Forelimb muscle (tissue), 1 donor: ENCODE measurements at regions not wholly inside any gene's neighbourhood (a gene's known extent, or its start where the extent isn't known, plus 50 kb on each side); places are given as distances from the start of the nearest gene placed in this dataset.

Experiments used
- DNase-seq: peaks from one replicate; pipeline ENCODE4 v3.0.0-alpha.2; 2013; ENCODE audit warnings: low read depth

GRCh38 chr11:122319691-122320620, 203.9 kb upstream of the BLID start:
- DNase-seq, result no peak

DNA sequence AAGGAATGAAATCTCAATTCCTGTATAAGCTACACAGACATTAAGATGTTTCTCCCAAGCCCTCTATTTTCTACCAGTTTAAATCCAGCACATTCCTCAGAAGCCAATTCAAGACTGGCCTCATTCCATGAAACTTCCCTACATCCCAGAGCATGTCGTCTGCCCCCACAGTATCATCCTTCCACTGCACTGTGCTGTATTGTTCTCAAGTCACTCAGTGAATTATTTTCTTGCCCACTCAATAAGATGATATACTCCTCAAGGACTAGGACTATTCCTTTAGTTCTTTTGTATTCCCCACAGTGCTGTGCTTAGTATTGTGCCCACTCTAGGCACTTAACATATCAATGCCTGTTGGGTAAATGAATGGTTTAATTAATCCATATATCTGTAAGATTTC, 203.1 kb upstream of the BLID start:
- no peak for DNase-seq

- DNase-seq, result no peak
These were observed 201.3 kb upstream of the BLID start for GRCh38 chr11:122317305-122317704.

DNA sequence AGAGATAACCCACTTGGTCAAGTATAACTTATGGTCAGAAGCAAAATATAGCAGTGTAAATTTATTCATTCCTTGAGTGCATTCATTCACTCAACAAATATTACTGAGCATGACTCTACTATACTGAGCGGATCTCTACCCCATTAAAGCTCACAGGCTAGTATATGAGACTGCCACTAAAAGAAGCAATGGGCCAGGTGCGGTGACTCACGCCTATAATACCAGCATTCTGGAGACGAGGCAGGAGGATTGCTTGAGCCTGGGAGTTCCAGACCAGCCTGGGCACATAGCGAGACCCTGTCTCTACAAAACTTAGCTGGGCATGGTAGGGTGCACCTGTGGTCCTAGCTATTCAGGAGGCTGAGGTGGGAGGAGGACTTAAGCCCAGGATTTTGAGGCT, 197.6 kb upstream of the BLID start:
- DNase-seq, result no peak

- no peak for DNase-seq
These were observed 195.3 kb upstream of the BLID start for GRCh38 chr11:122311216-122311755.

DNA sequence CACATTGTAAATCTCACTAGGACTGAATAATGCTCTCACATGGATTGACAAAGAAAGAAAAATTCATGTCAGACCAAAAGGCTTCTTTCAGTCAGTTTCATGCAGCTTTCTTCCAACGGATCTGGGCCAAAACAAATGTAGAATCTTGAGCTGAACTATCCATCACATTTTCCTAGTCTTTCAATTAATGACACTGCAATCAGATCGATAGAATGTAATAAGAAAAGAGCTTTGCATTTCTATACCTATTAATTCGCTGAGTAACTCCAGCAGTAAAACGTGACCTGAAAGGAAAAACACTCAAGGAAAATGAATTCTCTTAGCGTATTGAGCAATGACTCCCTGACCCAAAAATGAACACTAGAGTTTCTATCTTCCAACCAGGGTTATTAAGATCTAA, 194.8 kb upstream of the BLID start:
- no peak for DNase-seq

- no peak for DNase-seq
These were observed 193.4 kb upstream of the BLID start for GRCh38 chr11:122309262-122309925.

- DNase-seq, result no peak
These were observed 192.2 kb upstream of the BLID start for GRCh38 chr11:122308226-122308625.

DNA sequence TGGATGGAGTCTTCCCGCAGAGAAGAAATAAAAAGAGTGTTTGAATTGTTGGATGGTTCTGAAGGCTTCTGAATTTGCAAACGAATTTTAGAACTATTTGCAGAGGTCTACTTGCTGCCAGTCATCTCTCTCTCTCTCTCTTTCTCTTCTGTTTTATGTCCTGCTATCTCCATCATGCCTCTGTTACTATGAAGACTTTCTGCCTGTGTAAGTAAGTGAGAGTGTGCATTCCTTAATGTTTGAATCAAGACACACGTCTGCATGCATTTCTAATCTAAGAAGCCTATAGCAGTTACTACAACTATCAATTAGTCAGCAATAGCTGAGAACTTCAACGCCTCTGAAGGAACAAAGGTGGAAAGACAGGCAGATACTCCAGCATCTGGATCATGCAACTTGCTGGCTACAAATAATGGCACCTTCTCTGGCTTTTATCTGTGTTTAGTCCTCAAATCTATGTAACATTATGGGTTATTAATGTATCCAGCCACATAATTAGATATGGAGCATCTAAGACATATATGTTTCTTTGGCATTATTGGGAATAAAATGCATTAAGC, 191.5 kb upstream of the BLID start:
- no peak for DNase-seq

GRCh38 chr11:122306831-122307391, 190.9 kb upstream of the BLID start:
- DNase-seq, result no peak

DNA sequence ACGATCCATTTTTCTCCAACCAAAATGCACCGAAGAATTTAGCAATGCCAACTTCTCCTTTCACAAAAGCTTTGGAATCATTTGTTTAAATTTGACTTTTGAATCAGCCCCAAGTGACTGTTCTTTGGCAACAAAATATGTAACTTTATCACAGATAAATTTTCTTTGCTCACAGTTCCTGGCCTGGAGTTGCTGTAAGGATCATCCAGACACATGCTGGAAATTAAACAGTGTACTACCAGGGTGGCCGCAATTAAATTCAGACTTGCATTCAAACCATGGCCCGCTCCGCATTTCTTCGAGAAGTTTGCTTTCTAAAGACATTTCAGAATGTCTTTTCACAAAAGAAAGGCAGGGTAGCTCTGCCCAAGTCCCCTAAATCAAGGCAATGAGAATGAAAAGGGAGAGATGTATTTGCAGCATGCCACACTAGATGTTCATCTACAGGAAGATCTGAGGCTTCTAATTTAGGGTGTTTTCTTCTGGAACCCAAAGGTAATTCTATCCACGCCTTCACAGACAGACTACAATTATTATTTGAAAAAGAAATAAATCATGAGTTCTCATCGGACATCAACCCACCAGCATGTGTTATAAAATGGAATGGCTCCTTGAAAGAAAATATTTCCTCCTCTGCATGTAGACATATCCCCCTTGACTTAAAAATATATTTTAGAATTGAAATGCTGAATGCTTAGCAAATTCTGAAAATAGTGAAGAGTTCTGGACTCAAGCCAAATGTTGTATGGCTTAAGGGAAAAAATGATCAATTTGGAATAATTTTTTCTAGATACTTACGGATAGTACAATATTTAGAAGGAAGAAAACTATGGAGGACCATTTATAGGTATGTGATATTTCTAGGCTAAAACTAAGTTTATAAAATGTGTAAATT, 189.7 kb upstream of the BLID start:
- no peak for DNase-seq

DNA sequence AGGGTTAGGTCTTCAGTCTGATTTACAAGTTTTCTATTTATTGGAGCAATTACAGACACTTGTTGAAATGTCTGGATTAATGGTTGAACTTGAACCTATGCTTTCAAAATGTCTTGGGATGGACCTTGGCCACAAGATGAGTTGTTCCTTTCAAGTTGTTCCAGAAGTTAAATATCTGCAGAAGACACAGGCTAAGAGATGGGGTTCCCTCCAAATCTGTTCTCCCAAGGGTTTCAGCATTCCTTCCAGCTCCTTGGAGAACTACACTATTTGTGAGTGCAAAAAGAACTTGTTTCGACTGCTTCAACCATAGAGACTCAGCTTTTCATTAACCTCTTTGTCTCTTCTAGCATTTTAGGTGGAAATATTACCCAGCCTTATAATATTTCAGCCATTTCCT, 189.0 kb upstream of the BLID start:
- DNase-seq, result peak; percentile 77

DNA sequence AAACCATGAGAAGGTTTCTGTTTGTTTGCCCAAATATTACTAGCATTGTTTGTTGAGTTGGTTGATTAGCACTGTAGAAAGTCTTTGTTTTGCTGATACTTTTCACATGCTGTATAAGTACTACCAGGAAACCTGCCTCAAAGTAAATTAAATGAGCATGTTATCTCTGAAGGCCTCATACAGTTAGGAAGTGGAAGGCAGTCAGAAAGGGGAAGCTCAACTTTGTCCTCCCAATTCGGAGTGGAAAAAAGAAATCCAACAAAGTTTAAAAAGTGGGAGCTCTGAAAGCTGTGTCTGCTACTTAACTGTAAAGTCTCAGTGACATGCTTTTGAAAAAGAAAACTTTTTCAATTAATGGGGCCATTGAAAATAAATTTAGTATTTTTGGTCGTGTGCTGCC, 188.3 kb upstream of the BLID start:
- no peak for DNase-seq

- no peak for DNase-seq
These were observed 178.0 kb upstream of the BLID start for GRCh38 chr11:122294041-122294440.

- DNase-seq, result no peak
These were observed 177.4 kb upstream of the BLID start for GRCh38 chr11:122293296-122294023.

- DNase-seq, result no peak
These were observed 171.4 kb upstream of the BLID start for GRCh38 chr11:122287401-122287800.

DNA sequence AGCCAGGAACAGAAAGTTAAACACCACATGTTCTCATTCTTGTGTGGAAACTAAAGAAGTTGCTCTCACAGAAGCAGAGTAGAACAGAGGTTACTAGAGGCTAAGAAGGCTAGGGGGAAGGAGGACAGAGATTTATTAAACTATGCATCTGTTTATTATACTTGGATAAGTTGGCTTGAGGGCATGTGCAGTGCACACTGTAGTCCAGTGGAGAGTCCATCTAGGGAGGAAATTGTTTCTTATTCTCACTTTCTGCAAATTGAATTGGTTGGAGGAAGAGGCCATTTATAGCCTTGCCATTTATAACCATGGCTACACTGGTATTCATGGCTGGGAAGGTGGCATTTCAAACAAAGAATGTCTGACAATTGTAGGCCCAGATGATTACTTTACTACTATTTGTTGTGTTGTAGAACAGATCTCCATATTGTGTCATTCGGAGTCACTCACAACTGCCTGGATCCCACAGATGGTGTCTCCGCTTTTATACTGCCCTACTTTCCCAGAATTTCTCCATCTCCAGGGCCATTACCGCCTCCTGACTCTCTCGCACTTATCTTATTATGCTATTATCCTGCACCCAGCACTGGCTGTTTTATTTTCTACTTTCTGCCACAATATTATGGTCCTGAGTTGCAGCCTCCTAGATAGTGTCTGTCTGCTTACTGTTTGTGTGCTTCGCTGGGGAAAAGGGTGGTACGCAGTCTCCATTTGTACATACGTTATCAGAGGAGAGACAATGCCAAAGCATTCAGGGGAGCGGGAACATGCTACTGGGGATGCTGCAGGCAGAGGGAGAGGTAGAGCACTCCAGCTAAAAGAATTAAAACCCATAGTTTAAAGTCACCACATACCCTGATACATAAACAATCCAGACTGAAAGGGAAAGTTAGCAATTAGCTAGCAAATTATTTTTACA, 169.3 kb upstream of the BLID start:
- DNase-seq, result no peak

- DNase-seq, result no peak
These were observed 164.9 kb upstream of the BLID start for GRCh38 chr11:122280870-122281269.

- DNase-seq, result no peak
These were observed 163.2 kb upstream of the BLID start for GRCh38 chr11:122279194-122279593.
